ENCODE measurements at regions not wholly inside any gene's neighbourhood (a gene's known extent, or its start where the extent isn't known, plus 50 kb on each side); places are given as distances from the start of the nearest gene placed in this dataset.
"Not testable (repeated sequence)": the region's sequence is repeated elsewhere in the genome, so short reads cannot be mapped to it uniquely, and the experiment has no call there.

DNA sequence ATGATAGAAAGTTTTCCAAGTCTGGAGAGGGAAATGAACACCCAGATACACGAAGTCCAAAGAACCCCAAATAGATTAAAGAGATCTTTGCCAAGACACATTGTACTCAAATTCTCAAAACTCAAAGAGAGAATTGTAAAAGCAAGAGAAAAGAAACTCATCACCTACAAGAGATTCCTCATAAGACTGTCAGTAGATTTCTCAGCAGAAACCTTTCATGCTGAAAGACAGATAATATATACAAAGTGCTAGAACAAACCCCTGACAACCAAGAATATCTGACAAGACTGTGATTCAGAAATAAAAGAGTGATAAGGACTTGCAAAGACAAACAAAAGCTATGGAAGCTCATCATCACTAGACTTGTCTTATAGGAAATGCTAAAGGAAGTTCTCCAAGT, 326.7 kb upstream of the ZNF608 start:
- Histone ChIP-seq H3K4me3 (ENCODE audit: low read depth, low read length, poor library complexity, severe bottlenecking) (no peak overlapping the region), H2AFZ (ENCODE audit: low read length) (no peak overlapping the region), H4K20me1 (ENCODE audit: insufficient read depth, low read length) (no peaks in the 10 kb centered on the region), H3K4me1 (ENCODE audit: insufficient read depth, low read length, poor library complexity, severe bottlenecking) (no peaks in the 10 kb centered on the region), H3K36me3 (ENCODE audit: insufficient read depth, low read length) (no peaks in the 10 kb centered on the region; the same call in 1 of the 2 replicates), H3K9me2 (ENCODE audit: insufficient read depth, low read length) (no peaks in the 10 kb centered on the region), H3K79me2 (ENCODE audit: insufficient read depth, low read depth, low read length) (no peaks in the 10 kb centered on the region), H3K27ac (ENCODE audit: low read depth, low read length, poor library complexity, severe bottlenecking) (no peak overlapping the region), H3K4me2 (ENCODE audit: low read length) (no peak overlapping the region), H3K9me3 (ENCODE audit: low read length) (peaks cover 51% of the 10 kb centered on the region; the same call in 1 of the 2 replicates)
- TF ChIP-seq CTCF (conservative IDR thresholded peaks at IDR 0.05; ENCODE audit: low read length) (no peak), EZH2phosphoT487 (IDR thresholded peaks at IDR 0.05; ENCODE audit: borderline replicate concordance, low read depth, low read length) (no peak)
- no TSS peak for BruUV-seq (replicated peaks)
- ChIA-PET CTCF (ENCODE audit: unreplicated experiment) (no interaction called here), POLR2A (interaction anchor here (0.8 to 1.4 kb wide), 7 partner anchors 9 to 22 kb away, joined by 3 to 7 read pairs (median 3); no protein-coding TSS in a partner anchor)
- DNase-seq (ENCODE audit: low spot score) = no peak
- intact Hi-C loops (cut with micrococcal nuclease; ENCODE audit: unreplicated experiment) = no loop called here

DNA sequence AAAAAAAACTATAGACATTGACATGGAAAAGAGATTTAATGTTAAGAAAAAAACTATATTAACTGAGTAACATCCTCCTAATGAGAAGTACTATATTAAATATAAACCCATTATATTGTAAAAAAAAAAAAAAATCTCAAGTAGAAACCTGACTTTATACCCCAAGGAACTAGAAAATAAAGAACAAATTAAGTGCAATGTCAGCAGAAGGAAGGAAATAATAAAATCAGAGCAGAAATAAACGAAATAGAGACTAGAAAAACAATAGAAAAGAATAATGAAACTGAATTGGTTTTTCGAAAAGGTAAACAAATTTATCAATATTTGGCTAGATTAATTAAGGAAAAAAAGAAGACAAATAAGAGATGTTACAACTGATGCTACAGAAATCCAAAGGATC, 329.1 kb upstream of the ZNF608 start:
- ChIA-PET POLR2A (interaction anchor here (0.6 to 0.7 kb wide), 2 partner anchors 124 to 208 kb away, joined by 3 to 4 read pairs; no protein-coding TSS in a partner anchor), CTCF (ENCODE audit: unreplicated experiment) (no interaction called here)
- H3K4me1 ChIP-seq (ENCODE audit: insufficient read depth, low read length, poor library complexity, severe bottlenecking) = no peaks in the 10 kb centered on the region
- no peaks in the 10 kb centered on the region for H3K9me2 ChIP-seq (ENCODE audit: insufficient read depth, low read length)
- DNase-seq (ENCODE audit: low spot score) = no peak
- BruUV-seq (replicated peaks) = no TSS peak
- no peaks in the 10 kb centered on the region for H4K20me1 ChIP-seq (ENCODE audit: insufficient read depth, low read length)
- no peaks in the 10 kb centered on the region for H3K79me2 ChIP-seq (ENCODE audit: insufficient read depth, low read depth, low read length)
- peaks cover 46% of the 10 kb centered on the region; the same call in 1 of the 2 replicates for H3K9me3 ChIP-seq (ENCODE audit: low read length)
- H2AFZ ChIP-seq (ENCODE audit: low read length) = no peak overlapping the region
- H3K36me3 ChIP-seq (ENCODE audit: insufficient read depth, low read length) = no peaks in the 10 kb centered on the region; the same call in 1 of the 2 replicates
- no peak overlapping the region for H3K4me3 ChIP-seq (ENCODE audit: low read depth, low read length, poor library complexity, severe bottlenecking)
- H3K4me2 ChIP-seq (ENCODE audit: low read length) = no peak overlapping the region
- TF ChIP-seq EZH2phosphoT487 (IDR thresholded peaks at IDR 0.05; ENCODE audit: borderline replicate concordance, low read depth, low read length) (no peak), CTCF (conservative IDR thresholded peaks at IDR 0.05; ENCODE audit: low read length) (no peak)
- no peak overlapping the region for H3K27ac ChIP-seq (ENCODE audit: low read depth, low read length, poor library complexity, severe bottlenecking)
- intact Hi-C loops (cut with micrococcal nuclease; ENCODE audit: unreplicated experiment) = no loop called here

DNA sequence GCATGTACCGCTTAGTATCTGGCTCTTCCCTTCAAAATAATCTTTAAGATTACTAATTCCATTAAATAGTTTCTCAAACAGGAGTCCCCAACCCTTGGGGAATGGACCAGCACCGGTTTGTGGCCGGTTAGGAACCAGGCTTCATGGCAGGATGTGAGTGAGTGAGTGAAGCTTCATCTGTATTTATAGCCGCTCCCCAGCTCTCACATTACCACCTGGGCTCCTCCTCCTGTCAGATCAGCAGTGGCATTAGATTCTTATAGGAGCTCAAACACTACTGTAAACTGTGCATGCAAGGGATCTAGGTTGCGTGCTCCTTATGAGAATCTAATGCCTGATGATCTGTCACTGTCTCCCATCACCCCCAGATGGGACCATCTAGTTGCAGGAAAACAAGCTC, 332.6 kb upstream of the ZNF608 start:
- CTCF ChIA-PET (ENCODE audit: unreplicated experiment); H3K4me2 ChIP-seq (ENCODE audit: low read length); H3K4me1 ChIP-seq (ENCODE audit: insufficient read depth, low read length, poor library complexity, severe bottlenecking); H3K9me2 ChIP-seq (ENCODE audit: insufficient read depth, low read length); H3K36me3 ChIP-seq (ENCODE audit: insufficient read depth, low read length); H4K20me1 ChIP-seq (ENCODE audit: insufficient read depth, low read length); H3K27ac ChIP-seq (ENCODE audit: low read depth, low read length, poor library complexity, severe bottlenecking); H2AFZ ChIP-seq (ENCODE audit: low read length); H3K4me3 ChIP-seq (ENCODE audit: low read depth, low read length, poor library complexity, severe bottlenecking); intact Hi-C loops (cut with micrococcal nuclease; ENCODE audit: unreplicated experiment); DNase-seq (ENCODE audit: low spot score); H3K79me2 ChIP-seq (ENCODE audit: insufficient read depth, low read depth, low read length); BruUV-seq (replicated peaks): not testable (repeated sequence)
- POLR2A ChIA-PET = interaction anchor here (0.7 to 1.4 kb wide), 4 partner anchors 10 to 126 kb away, joined by 3 to 6 read pairs (median 4); no protein-coding TSS in a partner anchor
- peaks cover 26% of the 10 kb centered on the region; the same call in 1 of the 2 replicates for H3K9me3 ChIP-seq (ENCODE audit: low read length)
